Myocyte (in vitro differentiated cells): ENCODE measurements at regions not wholly inside any gene's neighbourhood (a gene's known extent, or its start where the extent isn't known, plus 50 kb on each side); places are given as distances from the start of the nearest gene placed in this dataset.

Experiments
- DNase-seq: peaks from one replicate; pipeline ENCODE4 v3.0.0-alpha.2; 2012; ENCODE audit warnings: low read depth

DNA sequence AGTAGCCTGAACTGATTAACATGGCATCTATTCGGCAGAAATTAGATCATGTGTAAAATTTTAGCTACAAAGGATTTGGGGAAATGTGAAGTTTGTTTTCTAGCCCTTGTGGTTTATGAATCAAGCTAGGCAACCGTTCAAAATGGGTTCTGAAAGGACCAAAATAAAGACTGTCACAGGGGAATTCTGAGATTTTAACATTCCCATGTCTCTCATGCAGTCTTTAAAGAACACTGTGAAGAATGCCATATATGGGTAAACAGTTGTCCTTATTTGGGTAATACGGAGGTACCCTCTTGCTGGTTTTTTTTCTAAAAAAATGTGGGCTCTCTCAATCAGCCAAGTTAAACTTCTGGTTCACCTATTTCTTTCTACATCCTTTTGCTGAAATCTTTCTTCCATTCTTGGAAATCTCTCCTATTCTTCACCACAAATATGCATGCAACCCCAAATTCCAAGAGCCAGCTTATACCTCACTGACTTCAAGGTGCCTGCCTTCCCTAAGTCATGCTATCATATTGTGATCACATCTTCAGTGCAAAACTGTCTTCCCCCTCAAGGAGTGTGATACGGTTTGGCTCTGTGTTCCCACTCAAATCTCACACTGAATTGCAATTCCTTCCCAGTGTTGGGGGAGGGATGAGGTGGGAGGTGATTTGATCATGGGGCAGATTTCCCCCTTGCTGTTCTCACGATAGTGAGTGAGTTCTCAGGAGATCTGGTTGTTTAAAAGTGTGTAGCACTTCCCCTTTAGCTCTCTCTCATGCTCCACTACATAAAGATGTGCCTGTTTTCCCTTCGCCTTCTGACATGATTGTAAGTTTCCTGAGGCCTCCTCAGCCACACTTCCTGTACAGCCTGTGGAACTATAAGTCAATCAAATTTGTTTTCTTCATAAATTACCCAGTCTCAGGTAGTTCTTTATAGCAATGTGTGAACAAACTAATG is 308.7 kb downstream of the TTLL7 start:
- DNase-seq = no peak

DNA sequence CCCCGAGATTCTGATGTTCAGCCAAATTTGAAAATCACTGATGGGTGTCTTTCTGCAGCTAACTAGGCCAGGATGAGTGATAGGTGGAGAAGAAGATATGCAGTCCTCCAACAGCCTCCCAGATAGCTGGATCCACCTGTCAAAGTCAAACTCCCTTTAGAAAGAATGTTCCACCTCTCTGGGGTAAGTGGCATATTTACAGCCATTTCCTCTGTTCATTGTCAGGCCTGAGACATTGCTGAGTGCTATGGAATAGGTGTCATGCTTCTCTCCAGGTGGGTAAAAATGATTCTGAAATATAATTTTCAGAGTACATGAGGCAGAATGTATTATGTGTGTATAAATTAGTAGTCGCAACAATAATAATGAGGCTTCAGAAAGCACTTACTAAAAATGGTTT is 316.8 kb downstream of the TTLL7 start:
- no peak for DNase-seq

DNA sequence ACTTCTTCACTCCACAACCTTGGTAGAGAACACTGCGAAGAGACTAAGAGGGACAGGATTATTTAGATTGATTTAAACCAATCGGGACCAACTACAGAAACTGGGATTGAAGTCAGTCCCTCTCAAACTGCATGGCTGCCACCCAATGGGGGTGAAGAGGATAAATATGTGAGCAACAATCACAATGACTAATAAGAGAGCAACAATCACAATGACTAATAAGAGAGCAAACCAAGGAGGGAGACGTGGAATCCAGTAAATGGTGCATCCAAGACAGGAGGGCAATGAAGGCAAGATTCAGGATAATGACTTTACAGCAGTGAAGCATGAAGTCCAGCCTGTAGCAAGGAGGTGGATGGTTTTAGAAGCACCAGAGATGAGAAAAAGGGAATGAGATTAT is 322.8 kb downstream of the TTLL7 start:
- DNase-seq = no peak

DNA sequence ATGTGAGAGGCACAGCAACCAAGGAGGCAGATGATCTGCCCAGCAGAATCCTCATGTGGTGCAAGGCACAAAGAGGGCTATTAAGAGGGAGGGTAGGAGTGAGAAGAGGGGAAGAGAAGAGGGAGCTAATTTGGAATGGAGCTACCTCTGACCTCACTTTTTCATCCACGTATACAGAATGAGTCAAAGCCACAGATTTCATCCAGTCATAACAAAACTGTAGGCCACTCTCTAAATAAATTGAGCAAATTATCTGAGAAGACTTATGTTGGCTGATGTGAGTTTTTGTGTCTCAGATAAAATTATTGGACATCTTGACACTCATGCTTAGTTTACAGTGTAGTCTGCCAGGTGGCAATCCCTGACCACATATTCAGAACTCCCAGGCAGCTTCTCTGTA is 325.6 kb downstream of the TTLL7 start:
- DNase-seq = no peak

DNA sequence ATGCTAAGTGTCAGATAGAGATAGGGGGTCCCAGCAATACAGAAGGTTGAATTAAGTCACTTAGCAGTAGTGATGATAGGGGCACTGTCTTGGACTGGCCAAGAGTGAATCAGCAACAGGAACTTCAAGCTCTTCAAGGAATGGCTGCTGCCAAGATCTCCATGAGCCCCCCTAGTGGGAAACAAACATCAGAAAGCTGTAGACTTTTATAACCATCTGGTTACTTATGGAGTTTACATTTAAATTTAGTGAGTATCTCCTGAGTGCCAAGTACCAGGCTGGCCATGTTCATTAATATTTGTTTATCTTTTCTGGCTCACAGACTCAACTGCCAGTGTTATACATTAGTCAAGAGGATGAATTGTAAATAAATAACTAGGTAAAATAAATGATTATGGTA is 327.3 kb downstream of the TTLL7 start:
- DNase-seq = no peak

DNA sequence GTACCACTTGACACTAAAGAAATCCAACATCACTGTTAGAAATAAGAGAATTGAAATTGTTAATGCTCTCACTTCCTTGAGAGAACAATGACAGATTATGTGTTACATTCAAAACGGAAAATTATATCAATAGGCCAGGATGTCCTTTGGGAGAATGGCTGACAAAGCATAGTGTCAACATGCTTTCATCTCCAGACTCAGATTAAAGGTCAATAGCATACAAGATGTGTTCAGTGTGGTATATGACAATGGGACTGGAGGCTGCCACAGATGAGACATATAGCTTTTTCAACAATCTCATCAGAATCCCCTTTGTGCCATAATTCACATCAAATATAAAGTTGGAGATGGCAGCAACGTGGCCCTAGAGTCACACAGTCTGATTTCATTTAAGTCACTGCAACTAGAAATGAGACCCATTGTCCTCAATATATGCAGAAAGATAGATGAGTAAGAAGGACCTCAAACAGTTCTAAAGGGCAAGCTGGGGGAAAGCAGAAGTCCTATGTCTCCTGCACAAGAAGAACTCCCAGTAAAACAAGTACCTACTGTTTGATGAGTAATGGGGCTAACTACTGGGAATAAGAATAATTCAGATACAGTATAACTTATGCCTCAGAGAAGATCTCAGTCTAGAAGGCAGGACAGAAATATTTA is 327.9 kb downstream of the TTLL7 start:
- no peak for DNase-seq

DNA sequence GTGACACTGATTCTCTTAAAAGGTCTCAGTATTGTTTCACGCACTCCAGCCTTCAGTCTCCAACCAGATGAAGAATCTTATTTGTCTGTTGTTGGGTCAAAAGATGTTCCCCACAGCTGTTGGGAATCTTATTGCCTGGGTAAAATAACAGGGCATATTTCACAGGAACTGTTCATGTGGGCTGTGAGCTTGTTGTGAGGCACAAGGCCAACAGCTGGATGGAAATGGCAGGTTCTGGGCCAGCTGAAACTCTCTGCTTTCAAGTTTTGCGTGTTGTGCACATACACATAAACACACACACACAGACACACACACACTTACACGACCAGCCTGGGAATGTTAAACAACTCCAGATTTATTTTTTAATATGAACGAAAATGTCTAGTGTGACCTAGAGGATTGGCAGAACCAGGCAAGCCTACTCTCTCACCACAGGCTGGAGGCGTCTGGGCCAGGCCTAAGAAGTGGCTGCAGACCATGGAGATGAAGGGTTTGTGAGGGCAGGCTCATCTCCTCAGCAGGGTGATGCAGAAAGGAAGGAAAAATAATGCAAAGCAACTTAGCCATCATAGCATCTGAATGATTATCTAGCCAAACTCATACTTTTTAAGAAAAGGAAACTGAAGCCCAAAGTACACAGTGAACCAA is 357.0 kb downstream of the TTLL7 start:
- no peak for DNase-seq

DNA sequence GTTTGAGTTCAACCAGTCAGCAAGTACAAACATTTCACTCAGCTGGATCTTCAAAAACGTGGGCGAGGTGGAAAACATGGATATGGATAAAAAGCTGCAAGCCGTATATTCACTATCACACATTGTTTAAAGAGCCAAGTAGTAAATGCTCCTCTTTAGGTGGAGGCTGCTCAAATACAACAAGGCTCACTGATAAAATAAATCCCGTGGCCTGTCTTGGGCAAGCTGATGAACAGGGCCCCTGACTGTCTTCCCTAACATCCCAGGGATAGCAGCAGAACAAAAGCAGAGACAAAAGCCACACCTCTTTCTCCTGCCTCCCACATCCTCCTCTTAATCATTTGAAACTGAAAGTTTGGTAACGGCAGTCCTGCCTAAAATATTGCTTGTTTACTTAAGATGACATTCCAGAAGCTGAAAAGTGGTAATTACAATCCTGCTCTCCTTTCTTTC is 357.7 kb downstream of the TTLL7 start:
- DNase-seq = no peak

DNA sequence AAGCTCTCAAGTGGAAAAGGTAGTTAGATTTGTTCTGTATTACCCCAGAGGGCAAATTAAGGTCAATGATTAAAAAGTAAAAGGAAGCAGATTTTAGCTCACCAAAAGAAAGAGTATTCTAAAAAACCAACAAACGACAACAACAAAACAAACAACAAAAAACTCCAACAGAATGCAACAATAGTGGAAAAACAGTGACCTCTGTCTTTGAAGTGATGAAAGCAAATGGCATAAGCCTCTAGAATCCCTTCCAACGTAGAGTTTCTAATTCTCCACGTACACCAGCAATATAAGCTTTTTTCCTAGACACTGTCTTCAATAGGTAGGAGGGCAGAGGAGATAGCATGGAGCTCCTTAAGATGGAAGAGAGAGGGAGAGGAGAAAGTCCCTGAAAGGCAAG is 359.1 kb downstream of the TTLL7 start:
- no peak for DNase-seq

DNA sequence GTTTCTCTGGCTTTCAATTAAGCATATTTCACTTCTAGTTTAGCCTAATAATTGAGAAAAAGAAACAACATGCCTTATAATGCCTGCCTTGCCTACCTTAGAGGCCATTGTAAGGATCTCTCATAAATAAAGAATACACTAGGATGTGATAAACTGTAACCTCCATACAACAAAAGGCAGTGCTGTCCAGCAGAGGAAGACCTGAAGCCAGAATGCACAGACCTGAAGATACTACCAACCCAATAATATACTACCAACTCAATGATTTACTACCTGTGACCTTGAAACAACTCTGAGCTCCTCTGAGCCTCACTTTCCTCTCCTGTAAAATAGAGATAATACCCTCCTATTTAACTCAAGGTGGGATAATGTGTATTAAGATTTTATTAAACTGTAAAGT is 361.3 kb downstream of the TTLL7 start:
- DNase-seq = no peak

DNA sequence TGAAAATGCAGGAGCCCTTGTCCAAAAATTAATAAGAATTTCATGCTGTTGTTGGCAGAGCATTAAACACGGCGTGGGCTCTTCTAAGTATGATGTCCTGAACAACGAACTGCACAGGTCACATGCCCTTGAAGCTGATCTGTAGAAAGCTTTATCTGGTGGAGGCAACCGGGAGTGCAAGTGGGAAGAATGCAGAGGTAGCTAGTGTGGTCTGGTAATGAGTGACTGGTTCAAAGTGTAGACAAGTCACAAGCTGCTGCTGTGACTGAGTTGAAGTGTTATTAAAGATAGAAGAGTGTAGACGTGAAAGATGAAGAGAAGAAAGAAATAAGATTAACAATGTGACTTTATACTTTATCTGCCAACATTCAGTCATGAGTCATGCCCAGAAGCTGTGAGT is 361.9 kb downstream of the TTLL7 start:
- DNase-seq = no peak

DNA sequence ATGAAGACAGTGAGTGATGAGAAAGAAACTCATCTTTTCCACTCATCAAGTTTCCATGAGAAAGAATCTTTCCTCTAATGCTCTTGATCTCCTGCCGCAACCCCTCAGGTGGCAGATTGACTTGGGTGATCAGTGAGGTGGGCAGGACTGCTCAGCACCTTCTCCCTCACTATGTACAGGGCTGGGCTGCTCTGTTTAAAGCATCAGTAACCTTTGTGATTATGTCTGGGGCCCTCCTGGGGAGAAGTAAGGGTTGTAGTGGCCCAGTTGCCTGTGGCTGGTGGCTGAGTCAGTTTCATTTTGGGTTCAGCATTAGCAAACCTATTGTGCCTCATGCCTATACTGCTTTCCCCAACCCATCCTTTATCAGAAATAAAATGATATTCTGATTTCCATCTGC is 366.0 kb downstream of the TTLL7 start:
- no peak for DNase-seq

DNA sequence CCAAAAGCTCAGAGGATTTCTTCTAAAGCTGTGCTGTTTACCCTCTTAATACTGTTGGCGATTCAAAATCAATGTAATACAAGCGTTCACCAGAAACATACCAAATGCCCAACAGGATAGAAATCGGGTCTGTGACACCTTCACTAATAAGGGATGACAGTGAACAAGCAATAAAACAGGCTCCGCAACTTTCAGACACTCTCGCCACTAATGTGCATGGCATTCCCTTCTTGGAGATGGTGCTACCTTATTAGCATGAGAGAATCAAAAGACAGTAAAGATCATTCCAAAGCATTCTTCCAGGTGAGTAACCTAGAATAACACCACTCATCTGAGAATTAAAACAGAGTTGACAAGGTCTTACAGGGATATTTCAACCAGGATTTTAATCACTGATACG is 367.1 kb downstream of the TTLL7 start:
- DNase-seq = no peak

DNA sequence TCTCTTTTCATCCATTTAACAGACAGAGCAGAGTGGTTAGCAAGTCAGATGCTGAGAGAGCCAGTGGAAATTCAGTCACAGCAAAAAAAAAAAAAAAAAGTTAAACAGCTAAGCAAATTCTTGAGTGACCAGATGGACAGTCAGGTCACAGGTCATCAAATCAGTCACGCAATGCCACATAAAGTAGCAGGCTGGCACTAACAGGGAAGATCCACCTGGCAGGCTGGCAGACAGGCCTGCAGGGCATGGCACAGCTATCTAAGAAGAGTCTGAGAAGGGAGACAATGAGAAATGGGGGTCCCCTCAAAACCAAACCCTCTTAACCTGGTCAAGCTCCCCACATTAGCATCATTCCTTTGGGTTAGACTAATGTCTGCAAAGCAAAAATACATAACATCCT is 371.9 kb downstream of the TTLL7 start:
- DNase-seq = no peak

DNA sequence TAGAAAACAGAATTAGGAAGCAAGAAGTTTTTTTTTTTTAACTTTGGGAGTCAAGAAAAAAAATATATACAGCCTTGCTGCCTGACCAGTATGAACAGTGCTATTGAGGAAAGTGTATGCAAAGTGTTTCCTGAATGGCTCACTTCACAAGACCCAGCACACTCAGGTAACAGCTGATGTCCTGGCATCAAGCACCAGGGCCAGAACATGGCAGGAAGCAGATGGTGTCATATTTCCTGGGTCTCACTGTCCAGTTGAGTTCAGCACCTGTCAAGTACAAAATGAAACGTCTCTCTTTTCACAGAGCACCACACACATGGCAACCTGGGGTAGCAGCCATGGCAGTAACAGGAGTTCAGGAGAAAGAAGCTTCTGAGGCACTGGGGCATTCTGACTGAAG is 372.3 kb downstream of the TTLL7 start:
- peak; percentile 7 for DNase-seq

DNA sequence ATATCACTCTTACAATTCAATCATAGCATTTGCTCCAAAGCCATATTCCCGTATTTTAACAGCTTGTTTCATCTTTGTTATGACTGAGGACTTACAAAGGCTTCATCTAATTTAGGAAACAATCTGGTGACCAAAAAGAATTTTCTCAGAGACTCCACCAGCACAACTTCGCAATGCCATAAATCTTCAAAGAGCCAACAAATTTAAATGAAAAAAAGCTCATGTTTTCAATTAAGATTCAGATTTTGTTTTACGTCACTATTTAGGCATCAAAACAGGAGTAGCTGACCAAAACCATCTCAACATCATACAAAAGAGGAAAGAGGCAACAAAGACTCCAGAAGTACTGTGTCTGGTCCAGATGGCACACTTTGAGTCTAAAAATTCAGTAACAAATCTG is 373.3 kb downstream of the TTLL7 start:
- no peak for DNase-seq

DNA sequence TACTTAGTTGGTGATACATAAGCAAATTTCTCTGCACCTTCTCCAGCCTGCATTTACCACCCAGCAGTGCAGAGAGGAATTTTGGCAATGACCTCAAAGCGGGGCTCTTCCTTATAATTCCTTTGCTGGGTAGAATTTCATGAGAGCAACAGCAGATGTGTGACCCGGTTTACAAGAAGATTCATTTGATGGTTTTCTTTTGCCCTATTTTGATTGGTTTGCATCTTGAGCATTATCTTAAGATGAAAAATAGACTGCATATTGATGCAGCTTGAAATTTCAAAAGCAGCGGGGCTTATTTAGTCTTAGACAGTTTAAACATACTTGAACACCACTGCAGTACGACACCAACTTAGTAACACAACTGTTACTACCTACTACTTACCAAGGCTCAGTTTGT is 378.9 kb downstream of the TTLL7 start:
- DNase-seq = no peak

DNA sequence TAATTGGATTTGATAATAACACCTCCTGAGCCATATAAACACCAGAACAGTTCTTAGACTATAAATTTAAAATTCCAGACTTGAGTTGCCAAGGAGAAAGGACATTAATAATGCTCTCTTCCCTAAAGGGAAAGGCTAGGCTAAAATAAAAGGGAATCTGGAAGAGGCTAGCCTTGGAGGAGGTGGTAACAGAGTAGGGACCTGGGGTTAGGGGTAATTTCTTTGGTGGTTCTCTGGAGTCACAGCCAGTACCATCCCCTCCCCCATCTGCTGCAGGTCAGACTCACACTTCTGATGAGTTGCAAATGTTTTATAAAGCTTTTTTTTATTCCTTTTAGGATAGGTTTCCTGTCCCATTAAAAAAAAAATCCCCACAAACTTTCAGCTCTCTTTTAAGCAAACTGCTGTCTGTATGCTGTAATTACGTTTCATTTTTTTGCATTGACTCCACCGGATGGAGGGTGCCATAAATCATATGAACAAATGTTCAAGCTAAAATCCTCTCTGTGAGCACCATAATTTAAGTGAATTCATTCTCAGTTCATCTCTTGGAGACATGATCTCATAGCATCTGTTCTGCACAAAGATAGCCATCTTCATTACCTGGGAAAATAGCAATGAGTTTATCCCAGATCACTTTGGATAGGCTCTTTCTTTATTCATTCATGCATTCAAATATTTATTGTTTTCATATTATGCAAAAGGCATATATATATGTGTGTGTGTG is 379.6 kb downstream of the TTLL7 start:
- no peak for DNase-seq

DNA sequence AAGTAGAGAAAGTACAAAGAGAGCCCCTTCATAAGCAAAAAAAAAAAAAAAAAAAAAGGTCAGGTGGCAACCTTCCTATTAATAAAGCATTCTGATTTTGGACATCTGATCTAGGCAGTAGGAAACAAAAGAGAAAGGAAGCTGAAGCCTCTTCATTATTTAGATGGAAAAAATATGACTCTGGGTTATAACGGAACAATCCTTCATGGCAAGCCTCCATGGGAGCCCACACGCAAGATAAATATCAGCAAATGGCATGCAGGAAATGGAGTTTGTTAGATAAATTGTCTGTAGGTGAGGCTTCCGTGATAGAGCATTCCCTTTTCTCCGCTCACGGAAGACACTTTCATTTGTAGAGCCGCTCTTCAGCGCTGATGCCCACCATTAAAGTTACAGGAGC is 381.0 kb downstream of the TTLL7 start:
- no peak for DNase-seq

DNA sequence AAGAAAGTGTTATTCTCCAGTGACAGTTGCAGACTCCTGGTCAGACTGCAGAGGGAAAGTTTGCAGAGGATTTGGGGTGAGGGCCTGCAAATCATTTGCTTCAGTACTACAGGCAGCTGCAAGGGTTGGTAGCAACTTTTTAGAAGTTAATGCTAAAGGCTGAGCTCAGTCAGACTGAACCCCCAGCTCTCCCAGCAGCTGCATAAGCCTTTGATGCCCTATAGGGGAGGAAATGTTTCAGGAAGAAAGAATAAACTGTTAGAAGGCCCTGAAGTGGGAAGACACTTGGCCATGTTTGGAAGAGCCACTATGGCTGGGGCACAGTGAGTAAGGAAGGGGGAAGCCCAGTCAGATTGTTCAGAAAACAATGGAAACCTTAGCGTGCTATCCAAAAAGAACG is 383.6 kb downstream of the TTLL7 start:
- DNase-seq = no peak

DNA sequence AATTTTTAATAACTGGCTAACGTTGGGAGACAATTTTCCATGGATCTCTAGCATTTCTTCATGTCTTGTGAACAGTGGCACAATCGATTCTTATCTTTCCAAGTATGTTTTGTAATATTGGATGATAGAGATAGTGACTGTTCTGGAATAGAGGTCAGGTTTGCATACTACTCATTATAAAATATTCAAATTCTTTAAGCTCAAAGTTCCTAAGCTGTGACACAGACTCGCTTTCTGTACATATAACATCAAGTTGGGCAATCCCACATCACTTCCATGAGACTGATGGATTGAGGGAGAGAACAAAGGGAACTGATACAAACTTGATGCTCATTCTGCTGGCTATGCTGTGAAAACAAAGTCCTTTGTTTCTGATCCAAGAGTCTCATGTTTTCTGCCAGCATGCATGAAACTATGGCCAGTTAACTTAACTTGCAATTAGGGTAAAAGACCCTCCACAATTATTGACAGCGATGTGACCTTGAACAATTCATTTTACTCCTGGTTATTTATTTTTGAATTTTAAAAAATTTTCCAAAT is 392.4 kb downstream of the TTLL7 start:
- no peak for DNase-seq
